ENCODE measurements at regions not wholly inside any gene's neighbourhood (a gene's known extent, or its start where the extent isn't known, plus 50 kb on each side); places are given as distances from the start of the nearest gene placed in this dataset.
"Not testable (repeated sequence)": the region's sequence is repeated elsewhere in the genome, so short reads cannot be mapped to it uniquely, and the experiment has no call there.

DNA sequence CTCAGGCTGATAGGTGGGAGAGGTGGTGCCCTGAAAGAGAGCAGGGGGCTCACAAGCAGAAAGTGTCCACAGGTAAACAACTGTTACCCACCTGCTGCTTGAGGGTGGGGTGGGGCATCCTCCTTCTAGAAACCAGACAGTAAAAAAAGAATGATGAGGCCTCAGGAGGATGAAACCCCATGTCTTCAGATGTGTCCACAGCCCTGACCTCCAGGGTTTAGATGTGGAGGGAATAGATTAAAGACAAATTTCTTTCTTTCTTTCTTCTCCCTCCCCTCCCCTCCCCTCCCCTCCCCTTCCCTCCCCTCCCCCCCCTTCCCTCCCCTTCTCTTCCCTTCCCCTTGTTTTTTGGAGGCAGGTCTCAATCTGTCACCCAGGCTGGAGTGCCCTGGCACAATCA lies 333.5 kb upstream of the NUPR2 start:
- DNase-seq: no peak

GRCh38 chr7:56447864-56448693 lies 331.9 kb upstream of the NUPR2 start:
- no peak for DNase-seq

DNA sequence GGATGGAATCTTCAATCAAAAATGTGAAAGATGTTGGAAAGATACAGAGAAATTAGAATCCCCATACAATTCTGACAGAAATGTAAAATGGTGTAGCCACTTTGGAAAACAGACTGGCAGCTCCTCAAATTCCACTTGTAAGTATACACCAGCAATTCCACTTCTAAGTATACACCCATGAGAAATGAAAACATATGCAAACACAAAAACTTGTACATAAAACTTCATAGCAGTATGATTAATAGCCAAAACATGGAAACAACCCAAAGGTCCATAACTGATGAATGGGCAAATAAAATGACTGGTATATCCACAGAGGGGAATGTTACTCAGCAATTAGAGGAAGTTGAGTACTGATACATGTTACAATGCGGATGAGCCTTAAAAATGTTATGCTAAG lies 304.3 kb upstream of the NUPR2 start:
- not testable (repeated sequence) for DNase-seq

- DNase-seq: no peak
Measured at GRCh38 chr7:56375173-56375572, 259.0 kb upstream of the NUPR2 start.

DNA sequence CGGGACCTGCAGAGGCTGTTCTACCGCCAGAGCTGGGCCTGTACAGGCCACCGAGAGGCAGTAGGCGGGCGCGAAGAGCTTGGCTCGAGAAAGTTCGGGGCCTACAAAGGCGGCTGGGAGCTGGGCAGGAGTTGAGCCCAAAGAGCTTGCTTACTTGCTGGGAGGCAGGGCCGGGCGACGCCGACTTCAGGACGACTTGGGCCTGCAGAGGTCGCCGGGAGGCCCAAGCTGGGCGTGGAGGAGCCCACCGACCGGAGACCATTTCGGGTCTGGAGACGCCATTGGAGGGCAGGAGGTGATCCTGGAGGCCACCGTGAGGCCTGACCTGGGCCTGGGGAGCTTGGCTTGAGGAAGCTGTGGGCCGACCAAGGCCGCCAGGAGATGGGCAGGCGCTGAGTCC lies 258.4 kb upstream of the NUPR2 start:
- DNase-seq: not testable (repeated sequence)

- DNase-seq: not testable (repeated sequence)
Measured at GRCh38 chr7:56373314-56373713, 257.1 kb upstream of the NUPR2 start.

- not testable (repeated sequence) for DNase-seq
Measured at GRCh38 chr7:56371792-56372191, 255.6 kb upstream of the NUPR2 start.

DNA sequence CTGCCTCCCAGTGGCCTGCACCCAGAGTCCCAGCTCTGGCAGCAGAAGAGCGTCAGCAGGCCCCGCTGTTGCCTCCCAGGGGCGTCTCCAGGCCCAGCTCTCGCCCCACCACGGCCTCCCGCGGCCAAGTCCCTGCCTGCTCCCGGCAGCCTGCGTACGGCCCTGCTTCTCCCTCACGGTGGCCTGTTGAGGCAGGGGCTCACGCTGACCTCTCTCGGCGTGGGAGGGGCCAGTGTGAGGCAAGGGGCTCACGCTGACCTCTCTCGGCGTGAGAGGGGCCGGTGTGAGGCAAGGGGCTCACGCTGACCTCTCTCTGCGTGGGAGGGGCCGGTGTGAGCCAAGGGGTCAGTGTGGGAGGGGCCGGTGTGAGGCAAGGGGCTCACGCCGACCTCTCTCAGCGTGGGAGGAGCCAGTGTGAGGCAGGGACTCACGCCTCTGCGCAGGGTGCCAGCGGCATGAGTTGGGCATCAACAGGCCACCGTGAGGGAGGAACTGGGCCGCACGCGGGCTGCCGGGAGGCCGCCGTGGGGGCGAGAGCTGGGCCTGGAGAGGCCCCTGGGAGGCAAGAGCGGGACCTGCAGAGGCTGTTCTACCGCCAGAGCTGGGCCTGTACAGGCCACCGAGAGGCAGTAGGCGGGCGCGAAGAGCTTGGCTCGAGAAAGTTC lies 254.1 kb upstream of the NUPR2 start:
- DNase-seq: not testable (repeated sequence)

DNA sequence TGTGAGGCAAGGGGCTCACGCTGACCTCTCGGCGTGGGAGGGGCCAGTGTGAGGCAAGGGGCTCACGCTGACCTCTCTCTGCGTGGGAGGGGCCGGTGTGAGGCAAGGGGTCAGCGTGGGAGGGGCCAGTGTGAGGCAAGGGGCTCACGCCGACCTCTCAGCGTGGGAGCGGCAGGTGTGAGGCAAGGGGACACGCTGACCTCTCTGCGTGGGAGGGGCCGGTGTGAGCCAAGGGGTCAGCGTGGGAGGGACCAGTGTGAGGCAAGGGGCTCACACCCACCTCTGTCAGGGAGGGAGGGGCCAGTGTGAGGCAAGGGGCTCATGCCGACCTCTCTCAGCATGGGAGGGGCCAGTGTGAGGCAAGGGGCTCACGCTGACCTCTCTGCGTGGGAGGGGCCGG lies 251.7 kb upstream of the NUPR2 start:
- DNase-seq: not testable (repeated sequence)

DNA sequence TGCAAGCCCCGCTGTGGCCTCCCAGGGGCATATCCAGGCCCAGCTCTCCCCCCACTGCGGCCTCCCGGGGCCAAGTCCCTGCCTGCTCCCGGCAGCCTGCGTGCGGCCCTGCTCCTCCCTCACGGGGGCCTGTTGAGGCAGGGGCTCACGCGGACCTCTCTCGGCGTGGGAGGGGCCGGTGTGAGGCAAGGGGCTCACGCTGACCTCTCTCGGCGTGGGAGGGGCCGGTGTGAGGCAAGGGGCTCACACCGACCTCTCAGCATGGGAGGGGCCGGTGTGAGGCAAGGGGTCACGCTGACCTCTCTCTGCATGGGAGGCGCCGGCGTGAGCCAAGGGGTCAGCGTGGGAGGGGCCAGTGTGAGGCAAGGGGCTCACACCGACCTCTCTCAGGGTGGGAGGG lies 251.2 kb upstream of the NUPR2 start:
- DNase-seq: not testable (repeated sequence)

GRCh38 chr7:56366701-56367100 lies 250.5 kb upstream of the NUPR2 start:
- DNase-seq: not testable (repeated sequence)

DNA sequence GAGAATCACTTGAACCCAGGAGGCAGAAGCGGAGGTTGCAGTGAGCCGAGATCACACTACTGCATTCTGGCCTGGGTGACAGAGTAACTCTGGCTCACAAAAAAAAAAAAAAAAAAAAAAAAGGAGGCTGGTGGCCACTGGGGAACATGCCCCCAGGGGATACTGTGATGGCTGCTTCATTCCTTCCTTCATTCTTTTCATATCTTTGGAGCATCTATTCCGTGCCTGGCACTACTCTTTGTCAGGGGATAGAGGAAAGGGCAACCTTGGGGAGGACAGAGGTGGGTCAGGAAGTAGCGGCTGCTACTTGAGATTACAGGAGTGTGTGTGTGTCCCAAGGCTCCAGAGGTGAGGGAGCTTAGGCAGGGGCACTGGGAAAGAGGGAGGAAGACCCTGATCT lies 236.4 kb upstream of the NUPR2 start:
- not testable (repeated sequence) for DNase-seq

GRCh38 chr7:56351181-56351580 lies 235.0 kb upstream of the NUPR2 start:
- not testable (repeated sequence) for DNase-seq

DNA sequence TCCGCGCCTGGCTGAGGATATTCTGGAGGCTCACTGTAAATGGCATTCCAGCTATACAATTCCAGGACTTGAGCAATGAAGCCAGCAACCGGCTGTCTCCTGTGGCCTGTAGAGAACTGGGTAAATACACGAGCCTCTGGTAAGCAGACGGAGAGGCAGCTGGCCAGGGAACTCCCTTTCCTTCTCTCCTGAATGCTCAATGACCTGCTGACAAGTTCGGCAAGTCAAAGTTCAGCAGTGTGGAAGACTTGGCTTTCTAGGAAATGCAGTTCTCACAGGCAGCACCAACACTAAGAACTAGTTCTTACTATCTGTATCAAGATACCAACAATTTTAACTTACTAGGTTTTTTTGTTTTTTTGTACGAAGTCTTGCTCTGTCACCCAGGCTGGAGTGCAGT lies 232.1 kb upstream of the NUPR2 start:
- not testable (repeated sequence) for DNase-seq

- DNase-seq: not testable (repeated sequence)
Measured at GRCh38 chr7:56328327-56328726, 212.1 kb upstream of the NUPR2 start.

DNA sequence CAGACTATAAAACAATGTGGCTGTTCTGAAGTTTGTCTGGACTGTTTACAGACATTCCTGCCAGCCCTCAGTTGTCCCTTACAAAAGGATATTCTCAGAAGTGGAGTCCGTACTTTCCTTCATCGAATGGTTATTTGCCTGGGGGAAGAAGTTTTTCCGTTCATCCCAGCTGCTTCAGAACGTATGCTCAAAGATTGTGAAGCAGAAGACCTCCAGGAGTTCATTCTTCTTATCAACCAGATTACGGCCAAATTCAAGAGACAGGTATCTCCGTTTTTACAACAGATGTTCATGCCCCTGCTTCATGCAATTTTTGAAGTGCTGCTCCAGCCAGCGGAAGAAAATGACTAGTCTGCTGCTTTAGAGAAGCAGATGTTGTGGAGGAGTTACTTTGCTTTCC lies 174.3 kb upstream of the NUPR2 start:
- no peak for DNase-seq

DNA sequence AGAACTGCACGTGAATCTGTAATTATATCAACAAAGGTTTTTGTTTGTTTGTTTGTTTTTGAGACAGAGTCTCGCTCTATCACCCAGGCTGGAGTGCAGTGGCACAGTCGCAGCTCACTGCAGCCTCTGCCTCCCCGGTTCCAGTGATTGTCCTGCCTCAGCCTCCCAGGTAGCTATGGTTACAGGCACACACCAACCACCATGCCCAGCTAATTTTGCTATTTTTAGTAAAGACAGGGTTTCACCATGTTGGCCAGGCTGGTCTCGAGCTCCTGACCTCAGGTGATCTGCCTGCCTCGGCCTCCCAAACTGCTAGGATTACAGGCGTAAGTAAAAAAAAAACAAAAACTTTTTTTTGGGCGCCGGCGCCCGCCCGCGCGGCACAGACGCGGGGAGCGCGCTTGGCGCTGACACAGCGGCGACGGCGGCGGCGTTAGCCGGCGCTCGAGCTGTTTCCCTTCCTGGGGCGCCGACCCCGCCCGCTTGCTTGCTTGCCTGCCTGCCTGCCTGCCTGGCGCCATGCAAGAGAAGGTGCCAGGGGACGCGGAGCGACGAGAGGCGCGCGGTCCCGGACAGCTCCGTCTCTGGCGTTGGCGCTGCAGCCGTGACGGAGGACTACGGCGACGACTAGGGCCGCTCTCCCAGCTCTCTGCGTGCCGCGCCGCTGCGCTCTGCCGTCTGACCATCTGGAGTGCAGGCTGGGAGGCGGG lies 171.4 kb upstream of the NUPR2 start:
- DNase-seq: peak; percentile 13

- DNase-seq: no peak
Measured at GRCh38 chr7:56256108-56256507, 139.9 kb upstream of the NUPR2 start.

- no peak for DNase-seq
Measured at GRCh38 chr7:56250135-56250534, 133.9 kb upstream of the NUPR2 start.

GRCh38 chr7:56229631-56230030 lies 113.4 kb upstream of the NUPR2 start:
- DNase-seq: no peak

- no peak for DNase-seq
Measured at GRCh38 chr7:56222866-56223265, 106.6 kb upstream of the NUPR2 start.

GRCh38 chr7:56219017-56219416 lies 102.8 kb upstream of the NUPR2 start:
- no peak for DNase-seq

DNA sequence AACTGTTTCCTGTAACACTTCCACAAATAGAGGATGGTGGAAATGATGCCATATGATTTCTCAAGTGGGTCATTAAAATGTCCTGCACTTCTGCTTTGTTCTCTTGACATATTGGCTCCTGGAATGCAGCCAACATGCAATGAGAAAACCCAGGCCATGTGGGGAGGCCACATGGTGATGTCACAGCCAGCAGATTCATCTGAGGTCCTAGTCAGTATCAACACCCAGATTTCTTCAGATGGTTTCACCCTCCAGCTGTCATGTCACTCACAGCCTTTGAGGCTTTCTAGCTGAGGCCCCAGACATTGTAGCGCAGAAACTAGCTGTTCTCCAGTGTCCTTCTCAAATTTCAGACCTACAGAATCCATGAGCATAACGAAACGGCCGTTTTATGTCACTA lies 102.3 kb upstream of the NUPR2 start:
- DNase-seq: no peak

DNA sequence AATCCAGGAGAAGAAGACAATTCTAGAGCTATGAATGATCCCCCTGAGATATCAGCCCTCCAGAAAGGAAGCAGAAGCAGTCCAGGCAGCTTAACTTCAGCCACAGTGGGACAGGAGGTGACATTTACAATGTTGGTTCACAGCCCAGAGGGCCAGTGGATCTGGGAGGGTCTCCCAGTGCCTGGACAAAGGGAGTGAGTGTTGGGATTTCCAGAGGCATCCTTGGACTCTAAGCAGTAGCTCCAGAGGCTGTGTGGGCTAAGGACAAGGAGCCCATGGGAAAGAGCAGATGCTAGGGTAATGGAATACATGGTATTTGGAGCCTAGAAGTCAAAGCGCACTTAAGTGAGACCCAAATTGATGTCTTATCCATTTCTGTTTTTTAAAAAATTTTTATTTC lies 97.4 kb upstream of the NUPR2 start:
- DNase-seq: no peak

Data from DMS79 treated with DMSO at 0.1 percent for 48 hours (cell line).